ENCODE measurements at regions not wholly inside any gene's neighbourhood (a gene's known extent, or its start where the extent isn't known, plus 50 kb on each side); places are given as distances from the start of the nearest gene placed in this dataset.
"Not testable (repeated sequence)": the region's sequence is repeated elsewhere in the genome, so short reads cannot be mapped to it uniquely, and the experiment has no call there.

GRCh38 chr14:51368721-51369163 is 128.7 kb downstream of the TMX1 start:
- no peak overlapping the region for H3K4me3 ChIP-seq

GRCh38 chr14:51369814-51370213 is 129.8 kb downstream of the TMX1 start:
- DNase-seq = no peak
- WGBS, 5 donors = 60 to 74% (median 63%) methylated on average over 8 of the region's 8 CpGs
- H3K36me3 ChIP-seq = no peaks in the 10 kb centered on the region
- H3K27ac ChIP-seq = peak overlapping the region in 1 of 5 donors; percentile 28
- H3K9me3 ChIP-seq = no peaks in the 10 kb centered on the region
- H3K4me3 ChIP-seq = no peak overlapping the region
- TF ChIP-seq EP300 (IDR thresholded peaks at IDR 0.05) (no peak), CTCF (IDR thresholded peaks at IDR 0.05) (peak in 2 of 7 experiments; percentile 12 to 24)
- no peaks in the 10 kb centered on the region for H3K27me3 ChIP-seq
- intact Hi-C loops (cut with DNase I; ENCODE audit: low total_unique reads) = loop anchor here (10.0 kb wide), 1 partner anchor 405 kb away; no protein-coding TSS in a partner anchor
- peaks cover 0 to 9% (median 0%) of the 10 kb centered on the region in 4 donors for H3K4me1 ChIP-seq

More at GRCh38 chr14:51368721-51369163, 128.7 kb downstream of the TMX1 start:
- intact Hi-C loops (cut with DNase I; ENCODE audit: low total_unique reads) = loop anchor here (10.0 kb wide), 1 partner anchor 406 kb away; no protein-coding TSS in a partner anchor
- Histone ChIP-seq H3K9me3 (no peaks in the 10 kb centered on the region), H3K4me1 (peaks cover 0 to 9% (median 0%) of the 10 kb centered on the region in 4 donors), H3K27ac (peak overlapping the region in 2 of 5 donors; percentile 29 to 43), H3K27me3 (no peaks in the 10 kb centered on the region), H3K36me3 (no peaks in the 10 kb centered on the region)
- TF ChIP-seq CTCF (IDR thresholded peaks at IDR 0.05) (no peak), EP300 (IDR thresholded peaks at IDR 0.05) (no peak), POLR2A (IDR thresholded peaks at IDR 0.05) (no peak), POLR2AphosphoS5 (IDR thresholded peaks at IDR 0.05) (no peak)
- 51 to 64% (median 61%) methylated on average over 6 of the region's 6 CpGs for WGBS, 5 donors
- peak in 1 of 2 donors; percentile 38 for DNase-seq

GRCh38 chr14:51370758-51371386 is 130.8 kb downstream of the TMX1 start:
- H3K4me3 ChIP-seq = no peak overlapping the region
- H3K27me3 ChIP-seq = no peaks in the 10 kb centered on the region
- intact Hi-C loops (cut with DNase I; ENCODE audit: low total_unique reads) = no loop called here
- H3K9me3 ChIP-seq = no peaks in the 10 kb centered on the region
- no peak for DNase-seq
- peaks cover 0 to 9% (median 0%) of the 10 kb centered on the region in 4 donors for H3K4me1 ChIP-seq
- H3K27ac ChIP-seq = no peak overlapping the region
- H3K36me3 ChIP-seq = no peaks in the 10 kb centered on the region
- no peak for TF ChIP-seq EP300 (IDR thresholded peaks at IDR 0.05)
- no peak for TF ChIP-seq POLR2A (IDR thresholded peaks at IDR 0.05)
- TF ChIP-seq CTCF (IDR thresholded peaks at IDR 0.05) = no peak
- TF ChIP-seq POLR2AphosphoS5 (IDR thresholded peaks at IDR 0.05) = no peak
- WGBS, 5 donors = 33 to 50% (median 39%) methylated on average over 2 of the region's 2 CpGs

DNA sequence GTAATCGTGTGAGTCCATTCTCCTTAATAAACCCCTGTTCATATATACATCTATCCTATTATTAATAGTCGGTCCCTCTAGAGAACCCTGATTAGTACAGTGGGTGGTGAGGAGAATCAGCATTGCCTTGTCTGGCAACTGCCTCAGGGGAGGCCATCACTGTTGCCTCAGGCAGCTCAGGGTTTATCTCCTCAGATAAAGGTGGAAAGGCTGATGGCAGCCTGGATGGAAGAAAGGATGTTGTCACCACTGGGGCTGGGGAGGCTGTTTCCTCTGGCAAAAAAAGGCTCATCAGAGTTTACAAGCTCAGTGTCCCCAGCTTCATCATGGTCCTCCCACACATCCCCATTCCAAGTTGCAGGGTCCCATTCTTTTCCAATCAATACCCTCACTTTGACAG is 137.1 kb downstream of the TMX1 start:
- H3K4me1 ChIP-seq; H3K27me3 ChIP-seq; H3K36me3 ChIP-seq; H3K9me3 ChIP-seq; DNase-seq; intact Hi-C loops (cut with DNase I; ENCODE audit: low total_unique reads); H3K27ac ChIP-seq; H3K4me3 ChIP-seq: not testable (repeated sequence)
- WGBS, 5 donors = 92 to 98% (median 93%) methylated on average over 2 of the region's 2 CpGs

DNA sequence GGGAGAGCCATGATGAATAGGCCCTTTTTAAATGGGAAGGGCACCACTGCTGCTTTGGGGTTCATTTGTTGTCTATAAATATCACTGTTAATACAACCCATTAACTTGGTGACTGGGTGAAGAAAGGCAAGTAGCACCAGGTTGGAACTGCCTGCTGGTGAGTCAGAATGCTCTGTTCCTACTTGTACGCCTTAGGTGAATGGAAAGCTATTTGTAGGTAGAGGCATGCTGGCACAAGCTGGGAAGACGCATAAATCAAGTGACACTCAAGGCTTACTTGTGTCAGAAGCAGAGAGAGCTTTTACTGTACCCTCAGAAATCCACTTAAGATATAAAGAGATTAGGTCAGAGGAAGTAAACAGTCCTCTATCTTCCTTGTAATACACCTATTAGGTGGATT is 142.5 kb downstream of the TMX1 start:
- no peak overlapping the region for H3K27ac ChIP-seq
- DNase-seq = peak in 1 of 2 donors; percentile 39
- H3K27me3 ChIP-seq = no peaks in the 10 kb centered on the region
- no peaks in the 10 kb centered on the region for H3K9me3 ChIP-seq
- no peaks in the 10 kb centered on the region for H3K4me1 ChIP-seq
- TF ChIP-seq POLR2A (IDR thresholded peaks at IDR 0.05) = no peak
- TF ChIP-seq POLR2AphosphoS5 (IDR thresholded peaks at IDR 0.05) = no peak
- no peak for TF ChIP-seq CTCF (IDR thresholded peaks at IDR 0.05)
- TF ChIP-seq EP300 (IDR thresholded peaks at IDR 0.05) = no peak
- no peaks in the 10 kb centered on the region for H3K36me3 ChIP-seq
- intact Hi-C loops (cut with DNase I; ENCODE audit: low total_unique reads) = no loop called here
- 88 to 97% (median 94%) methylated on average over 2 of the region's 2 CpGs for WGBS, 5 donors
- no peak overlapping the region for H3K4me3 ChIP-seq
